HG03442 (cell line): ENCODE measurements at regions not wholly inside any gene's neighbourhood (a gene's known extent, or its start where the extent isn't known, plus 50 kb on each side); places are given as distances from the start of the nearest gene placed in this dataset.
"Not testable (repeated sequence)": the region's sequence is repeated elsewhere in the genome, so short reads cannot be mapped to it uniquely, and the experiment has no call there.

ENCODE experiments used
- ATAC-seq: cut with Tn5 transposase; IDR thresholded peaks from one replicate; pipeline ENCODE4 v1.9.1; 2021; ENCODE audit warnings: mild to moderate bottlenecking, moderate library complexity; ENCODE audit not compliant: unreplicated experiment

DNA sequence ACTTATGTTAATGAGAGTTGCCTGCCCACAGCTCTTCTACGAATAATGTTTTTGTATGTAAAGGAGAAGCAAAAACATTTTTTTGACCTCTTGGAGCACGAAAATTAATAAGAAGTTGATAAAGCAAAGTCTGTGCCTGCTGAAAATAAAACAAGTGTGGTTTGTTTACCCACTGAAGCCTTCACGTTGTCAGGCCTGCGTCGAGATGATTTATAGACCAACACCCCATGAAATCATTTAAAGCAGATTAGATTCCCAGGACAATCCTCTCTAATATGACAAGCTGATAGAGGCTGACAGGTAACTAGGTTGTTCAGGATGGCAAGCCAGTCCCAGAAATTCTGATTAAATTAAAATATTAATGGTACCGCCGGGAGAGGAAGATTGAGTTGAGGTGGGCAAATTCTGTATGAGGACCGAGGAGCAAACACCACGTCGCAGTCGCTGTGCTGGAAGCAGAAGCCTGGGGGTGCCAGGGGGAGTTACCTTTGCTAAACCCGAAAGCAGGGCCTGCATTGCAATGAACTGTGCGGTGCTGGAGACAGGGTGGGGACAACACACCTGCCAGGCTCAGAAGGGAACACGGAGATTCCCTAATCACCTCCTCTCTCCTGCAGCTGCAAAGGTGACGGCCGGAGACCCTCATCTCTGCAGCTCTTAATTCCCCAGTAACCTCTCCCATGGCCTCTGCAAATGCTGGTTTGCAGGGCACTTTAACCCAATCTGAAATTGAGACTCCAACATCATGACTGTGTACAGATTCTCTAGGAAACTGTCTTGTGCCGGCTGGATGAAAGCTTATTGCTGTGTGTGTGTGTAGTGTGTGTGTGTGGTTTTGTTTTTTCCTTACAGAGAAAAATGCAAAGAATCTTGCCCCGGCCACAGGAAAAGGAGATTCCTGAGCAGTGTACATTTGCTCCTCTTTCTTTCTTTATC, 2805.9 kb downstream of the RPIA start:
- ATAC-seq: not testable (repeated sequence)

DNA sequence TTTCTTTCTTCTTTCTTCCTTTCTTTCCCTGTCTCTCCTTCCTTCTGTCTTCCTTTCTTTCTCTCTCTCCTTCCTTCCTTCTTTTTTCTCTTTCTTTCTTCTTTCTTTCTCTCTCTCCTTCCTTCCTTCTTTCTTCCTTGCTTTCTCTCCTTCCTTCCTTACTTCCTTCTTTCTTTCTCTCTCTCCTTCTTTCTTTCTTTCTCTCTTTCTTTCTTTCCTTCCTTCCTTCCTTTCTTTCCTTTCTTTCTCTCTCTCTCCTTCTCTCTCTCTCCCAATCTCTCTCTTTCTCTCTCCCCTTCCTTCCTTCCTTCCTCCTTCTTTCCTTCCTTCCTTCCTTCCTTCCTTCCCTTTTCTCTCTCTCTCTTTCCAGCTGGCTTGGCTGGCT, 2806.6 kb downstream of the RPIA start:
- ATAC-seq: not testable (repeated sequence)

DNA sequence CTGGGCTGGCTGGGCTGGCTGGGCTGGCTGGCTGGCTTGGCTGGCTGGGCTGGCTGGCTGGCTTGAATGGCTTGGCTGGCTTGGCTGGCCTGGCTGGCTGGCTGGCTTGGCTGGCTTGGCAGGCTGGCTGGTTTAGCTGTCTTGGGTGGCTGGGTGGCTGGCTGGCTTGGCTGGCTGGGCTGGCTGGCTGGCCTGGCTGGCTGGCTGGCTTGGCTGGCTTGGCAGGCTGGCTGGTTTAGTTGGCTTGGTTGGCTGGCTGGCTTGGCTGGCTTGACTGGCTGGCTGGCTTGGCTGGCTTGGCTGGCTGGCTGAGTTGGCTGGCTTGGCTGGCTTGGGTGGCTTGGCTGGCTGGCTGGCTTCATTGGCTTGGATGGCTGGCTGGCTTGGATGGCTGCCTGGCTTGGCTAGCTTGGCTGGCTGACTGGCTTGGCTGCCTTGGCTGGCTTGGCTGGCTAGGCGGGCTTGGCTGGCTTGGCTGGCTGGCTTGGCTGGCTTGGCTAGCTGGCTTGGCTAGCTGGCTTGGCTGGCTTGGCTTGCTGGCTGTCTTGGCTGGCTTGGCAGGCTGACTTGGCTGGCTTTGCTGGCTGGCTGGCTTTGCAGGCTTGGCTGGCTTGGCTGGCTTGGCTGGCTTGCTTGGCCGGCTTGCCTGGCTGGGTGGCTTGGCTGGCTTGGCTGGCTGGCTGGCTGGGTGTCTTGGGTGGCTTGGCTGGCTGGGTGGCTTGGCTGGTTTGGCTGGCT, 2807.2 kb downstream of the RPIA start:
- ATAC-seq: not testable (repeated sequence)

DNA sequence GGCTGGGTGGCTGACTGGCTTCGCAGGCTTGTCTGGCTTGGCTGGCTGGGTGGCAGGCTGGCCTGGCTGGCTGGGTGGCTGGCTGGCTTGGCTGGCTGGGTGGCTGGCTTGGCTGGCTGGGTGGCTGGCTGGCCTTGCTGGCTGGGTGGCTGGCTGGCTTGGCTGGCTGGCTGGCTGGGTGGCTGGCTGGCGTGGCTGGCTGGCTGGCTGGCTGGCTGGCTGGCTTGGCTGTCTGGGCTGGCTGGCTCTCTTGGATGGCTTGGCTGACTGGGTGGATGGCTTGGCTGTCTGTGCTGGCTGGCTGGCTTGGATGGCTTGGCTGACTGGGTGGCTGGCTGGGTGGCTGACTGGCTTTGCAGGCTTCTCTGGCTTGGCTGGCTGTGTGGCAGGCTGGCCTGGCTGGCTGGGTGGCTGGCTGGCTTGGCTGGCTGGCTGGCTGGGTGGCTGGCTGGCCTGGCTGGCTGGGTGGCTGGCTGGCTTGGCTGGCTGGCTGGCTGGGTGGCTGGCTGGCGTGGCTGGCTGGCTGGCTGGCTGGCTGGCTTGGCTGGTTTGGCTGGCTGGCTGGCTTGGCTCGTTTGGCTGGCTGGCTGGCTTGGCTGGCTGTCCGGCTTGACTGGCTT, 2808.1 kb downstream of the RPIA start:
- not testable (repeated sequence) for ATAC-seq

DNA sequence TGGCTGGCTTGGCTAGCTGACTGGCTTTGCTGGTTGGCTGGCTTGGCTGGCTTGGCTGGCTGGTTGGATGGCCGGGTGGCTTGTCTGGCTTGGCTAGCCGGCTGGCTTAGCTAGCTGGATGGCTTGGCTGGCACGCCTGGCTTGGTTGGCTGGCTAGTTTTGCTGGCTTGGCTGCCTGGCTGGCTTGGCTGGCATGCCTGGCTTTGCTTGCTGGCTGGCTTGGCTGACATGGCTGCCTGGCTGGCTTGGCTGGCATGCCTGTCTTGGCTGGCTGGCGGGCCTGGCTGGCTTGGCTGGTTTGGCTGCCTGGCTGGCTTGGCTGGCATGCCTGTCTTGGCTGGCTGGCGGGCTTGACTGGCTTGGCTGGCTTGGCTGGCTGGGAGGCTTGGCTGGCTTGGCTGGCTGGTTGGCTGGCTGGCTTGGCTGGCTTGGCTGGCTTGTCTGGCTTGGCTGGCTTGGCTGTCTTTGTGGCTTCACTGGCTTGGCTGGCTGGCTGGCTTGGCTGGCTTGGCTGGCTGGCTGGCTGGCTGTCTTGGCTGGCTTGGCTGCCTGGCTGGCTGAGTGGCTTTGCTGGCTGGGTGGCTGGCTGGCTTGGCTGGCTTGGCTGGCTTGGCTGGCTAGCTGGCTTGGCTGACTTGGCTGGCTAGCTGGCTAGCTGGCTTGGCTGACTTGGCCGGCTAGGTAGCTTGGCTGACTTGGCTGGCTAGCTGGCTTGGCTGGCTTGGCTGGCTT, 2808.9 kb downstream of the RPIA start:
- not testable (repeated sequence) for ATAC-seq

DNA sequence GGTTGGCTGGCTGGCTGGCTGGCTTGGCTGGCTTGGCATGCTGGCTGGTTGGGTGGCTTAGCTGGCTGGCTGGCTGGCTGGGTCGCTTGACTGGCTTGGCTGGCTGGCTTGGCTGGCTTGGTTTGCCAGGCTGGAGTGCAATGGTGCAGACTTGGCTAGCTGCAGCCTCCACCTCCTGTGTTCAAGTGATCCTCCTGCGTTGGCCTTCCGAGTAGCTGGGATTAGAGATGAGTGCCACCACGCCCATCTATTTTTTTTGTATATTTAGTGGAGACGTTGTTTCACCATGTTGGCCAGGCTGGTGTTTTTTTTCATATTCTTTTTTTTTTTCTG, 2809.5 kb downstream of the RPIA start:
- not testable (repeated sequence) for ATAC-seq

DNA sequence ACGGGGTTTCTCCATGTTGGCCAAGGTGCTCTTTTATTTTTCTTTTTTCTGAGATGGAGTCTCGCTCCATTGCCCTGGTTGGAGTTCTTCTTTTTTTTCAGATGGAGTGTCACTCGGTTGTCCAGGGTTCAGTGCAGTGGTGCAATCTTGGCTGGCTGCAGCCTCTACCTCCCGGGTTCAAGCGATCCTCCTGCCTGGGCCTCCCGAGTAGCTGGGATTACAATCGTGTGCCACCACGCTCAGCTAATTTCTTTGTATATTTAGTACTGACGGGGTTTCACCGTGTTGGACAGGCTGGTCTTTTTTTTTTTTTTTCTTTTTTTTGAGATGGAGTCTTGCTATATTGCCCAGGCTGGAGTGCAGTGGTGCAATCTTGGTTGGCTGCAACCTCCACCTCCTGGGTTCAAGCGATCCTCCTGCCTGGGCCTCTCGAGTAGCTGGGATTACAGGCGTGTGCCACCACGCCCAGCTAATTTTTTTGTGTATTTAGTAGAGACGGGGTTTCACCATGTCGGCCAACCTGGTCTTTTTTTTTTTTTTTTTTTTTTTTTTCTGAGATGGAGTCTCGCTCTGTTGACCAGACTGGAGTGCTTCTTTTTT, 2810.1 kb downstream of the RPIA start:
- ATAC-seq: not testable (repeated sequence)

DNA sequence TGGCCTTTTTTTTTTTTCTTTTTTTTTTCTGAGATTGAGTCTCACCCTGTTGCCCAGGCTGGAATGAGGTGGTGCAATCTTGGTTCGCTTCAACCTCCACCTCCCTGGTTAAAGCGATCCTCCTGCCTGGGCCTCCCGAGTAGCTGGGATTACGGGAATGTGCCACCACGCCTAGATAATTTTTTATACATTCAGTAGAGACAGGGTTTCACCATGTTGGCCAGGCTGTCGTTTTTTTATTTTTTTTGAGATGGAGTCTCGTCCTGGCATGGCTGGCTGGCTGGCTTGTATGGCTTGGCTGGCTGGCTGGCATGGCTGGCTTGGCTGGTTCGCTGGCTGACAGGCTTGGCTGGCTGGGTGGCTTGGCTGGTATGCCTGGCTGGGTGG, 2812.1 kb downstream of the RPIA start:
- not testable (repeated sequence) for ATAC-seq

DNA sequence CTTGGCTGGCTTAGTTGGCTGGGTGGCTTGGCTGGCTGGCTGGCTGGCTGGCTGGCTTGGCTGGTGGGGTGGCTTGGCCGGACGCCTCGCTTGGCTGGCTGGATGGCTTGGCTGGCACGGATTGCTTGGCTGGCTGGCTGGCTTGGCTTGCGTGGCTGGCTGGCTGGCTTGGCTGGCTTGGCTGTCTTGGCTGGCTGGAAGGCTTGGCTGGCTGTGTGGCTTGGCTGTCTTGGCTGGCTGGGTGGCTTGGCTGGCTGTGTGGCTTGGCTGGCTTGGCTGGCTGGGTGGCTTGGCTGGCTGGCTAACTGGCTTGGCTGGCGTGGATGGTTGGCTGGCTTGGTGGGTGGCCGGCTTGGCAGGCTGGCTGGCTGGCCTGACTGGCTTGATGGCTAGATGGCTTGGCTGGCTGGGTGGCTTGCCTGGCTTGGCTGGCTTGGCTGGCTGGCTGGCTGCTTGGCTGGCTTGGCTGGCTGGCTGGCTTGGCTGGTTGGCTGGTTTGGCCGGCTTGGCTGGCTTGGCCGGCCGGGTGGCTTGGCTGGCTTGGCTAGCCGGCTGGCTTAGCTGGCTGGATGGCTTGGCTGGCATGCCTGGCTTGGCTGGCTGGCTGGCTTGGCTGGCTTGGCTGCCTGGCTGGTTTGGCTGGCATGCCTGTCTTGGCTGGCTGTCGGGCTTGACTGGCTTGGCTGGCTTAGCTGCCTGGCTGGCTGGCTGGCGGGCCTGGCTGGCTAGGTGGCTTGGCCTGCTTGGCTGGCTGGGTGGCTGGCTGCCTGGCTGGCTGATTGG, 2812.7 kb downstream of the RPIA start:
- ATAC-seq: not testable (repeated sequence)

DNA sequence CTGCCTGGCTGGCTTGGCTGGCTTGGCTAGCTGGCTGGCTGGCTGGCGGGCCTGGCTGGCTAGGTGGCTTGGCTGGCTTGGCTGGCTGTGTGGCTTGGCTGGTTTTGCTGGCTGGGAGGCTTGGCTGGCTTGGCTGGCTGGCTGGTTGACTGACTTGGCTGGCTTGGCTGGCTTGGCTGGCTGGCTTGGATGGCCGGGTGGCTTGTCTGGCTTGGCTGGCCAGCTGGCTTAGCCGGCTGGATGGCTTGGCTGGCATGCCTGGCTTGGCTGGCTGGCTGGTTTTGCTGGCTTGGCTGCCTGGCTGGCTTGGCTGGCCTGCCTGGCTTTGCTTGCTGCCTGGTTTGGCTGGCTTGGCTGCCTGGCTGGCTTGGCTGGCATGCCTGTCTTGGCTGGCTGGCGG, 2817.3 kb downstream of the RPIA start:
- ATAC-seq: not testable (repeated sequence)

DNA sequence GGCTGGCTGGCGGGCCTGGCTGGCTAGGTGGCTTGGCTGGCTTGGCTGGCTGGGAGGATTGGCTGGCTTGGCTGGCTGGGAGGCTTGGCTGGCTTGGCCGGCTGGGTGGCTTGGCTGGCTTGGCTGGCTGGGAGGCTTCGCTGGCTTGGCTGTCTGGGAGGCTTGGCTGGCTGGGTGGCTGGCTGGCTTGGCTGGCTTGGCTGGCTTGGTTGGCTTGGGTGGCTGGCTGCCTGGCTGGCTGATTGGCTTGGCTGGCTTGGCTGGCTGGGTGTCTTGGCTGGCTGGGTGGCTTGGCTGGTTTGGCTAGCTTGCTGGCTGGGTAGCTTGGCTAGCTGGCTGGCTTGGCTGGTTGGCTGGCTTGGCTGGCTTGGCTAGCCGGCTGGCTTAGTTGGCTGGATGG, 2817.8 kb downstream of the RPIA start:
- not testable (repeated sequence) for ATAC-seq

DNA sequence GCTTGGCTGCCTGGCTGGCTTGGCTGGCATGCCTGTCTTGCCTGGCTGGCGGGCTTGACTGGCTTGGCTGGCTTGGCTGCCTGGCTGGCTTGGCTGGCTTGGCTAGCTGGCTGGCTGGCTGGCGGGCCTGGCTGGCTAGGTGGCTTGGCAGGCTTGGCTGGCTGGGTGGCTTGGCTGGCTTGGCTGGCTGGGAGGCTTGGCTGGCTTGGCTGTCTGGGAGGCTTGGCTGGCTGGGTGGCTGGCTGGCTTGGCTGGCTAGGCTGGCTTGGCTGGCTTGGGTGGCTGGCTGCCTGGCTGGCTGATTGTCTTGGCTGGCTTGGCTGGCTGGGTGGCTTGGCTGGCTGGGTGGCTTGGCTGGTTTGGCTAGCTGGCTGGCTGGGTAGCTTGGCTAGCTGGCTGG, 2819.7 kb downstream of the RPIA start:
- ATAC-seq: not testable (repeated sequence)

DNA sequence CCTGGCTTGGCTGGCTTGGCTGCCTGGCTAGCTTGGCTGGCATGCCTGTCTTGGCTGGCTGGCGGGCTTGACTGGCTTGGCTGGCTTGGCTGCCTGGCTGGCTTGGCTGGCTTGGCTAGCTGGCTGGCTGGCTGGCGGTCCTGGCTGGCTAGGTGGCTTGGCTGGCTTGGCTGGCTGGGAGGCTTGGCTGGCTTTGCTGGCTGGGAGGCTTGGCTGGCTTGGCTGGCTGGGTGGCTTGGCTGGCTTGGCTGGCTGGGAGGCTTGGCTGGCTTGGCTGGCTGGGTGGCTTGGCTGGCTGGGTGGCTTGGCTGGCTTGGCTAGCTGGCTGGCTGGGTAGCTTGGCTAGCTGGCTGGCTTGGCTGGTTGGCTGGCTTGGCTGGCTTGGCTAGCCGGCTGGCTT, 2824.5 kb downstream of the RPIA start:
- not testable (repeated sequence) for ATAC-seq

DNA sequence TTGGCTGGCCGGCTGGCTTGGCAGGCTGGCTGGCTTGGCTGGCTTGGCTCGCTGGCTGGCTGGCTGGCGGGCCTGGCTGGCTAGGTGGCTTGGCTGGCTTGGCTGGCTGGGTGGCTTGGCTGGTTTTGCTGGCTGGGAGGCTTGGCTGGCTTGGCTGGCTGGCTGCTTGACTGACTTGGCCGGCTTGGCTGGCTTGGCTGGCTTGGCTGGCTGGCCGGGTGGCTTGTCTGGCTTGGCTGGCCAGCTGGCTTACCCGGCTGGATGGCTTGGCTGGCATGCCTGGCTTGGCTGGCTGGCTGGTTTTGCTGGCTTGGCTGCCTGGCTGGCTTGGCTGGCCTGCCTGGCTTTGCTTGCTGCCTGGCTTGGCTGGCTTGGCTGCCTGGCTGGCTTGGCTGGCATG, 2825.2 kb downstream of the RPIA start:
- ATAC-seq: not testable (repeated sequence)

DNA sequence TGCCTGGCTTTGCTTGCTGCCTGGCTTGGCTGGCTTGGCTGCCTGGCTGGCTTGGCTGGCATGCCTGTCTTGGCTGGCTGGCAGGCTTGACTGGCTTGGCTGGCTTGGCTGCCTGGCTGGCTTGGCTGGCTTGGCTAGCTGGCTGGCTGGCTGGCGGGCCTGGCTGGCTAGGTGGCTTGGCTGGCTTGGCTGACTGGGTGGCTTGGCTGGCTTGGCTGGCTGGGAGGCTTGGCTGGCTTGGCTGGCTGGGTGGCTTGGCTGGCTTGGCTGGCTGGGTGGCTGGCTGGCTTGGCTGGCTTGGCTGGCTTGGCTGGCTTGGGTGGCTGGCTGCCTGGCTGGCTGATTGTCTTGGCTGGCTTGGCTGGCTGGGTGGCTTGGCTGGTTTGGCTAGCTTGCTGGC, 2826.4 kb downstream of the RPIA start:
- ATAC-seq: not testable (repeated sequence)

DNA sequence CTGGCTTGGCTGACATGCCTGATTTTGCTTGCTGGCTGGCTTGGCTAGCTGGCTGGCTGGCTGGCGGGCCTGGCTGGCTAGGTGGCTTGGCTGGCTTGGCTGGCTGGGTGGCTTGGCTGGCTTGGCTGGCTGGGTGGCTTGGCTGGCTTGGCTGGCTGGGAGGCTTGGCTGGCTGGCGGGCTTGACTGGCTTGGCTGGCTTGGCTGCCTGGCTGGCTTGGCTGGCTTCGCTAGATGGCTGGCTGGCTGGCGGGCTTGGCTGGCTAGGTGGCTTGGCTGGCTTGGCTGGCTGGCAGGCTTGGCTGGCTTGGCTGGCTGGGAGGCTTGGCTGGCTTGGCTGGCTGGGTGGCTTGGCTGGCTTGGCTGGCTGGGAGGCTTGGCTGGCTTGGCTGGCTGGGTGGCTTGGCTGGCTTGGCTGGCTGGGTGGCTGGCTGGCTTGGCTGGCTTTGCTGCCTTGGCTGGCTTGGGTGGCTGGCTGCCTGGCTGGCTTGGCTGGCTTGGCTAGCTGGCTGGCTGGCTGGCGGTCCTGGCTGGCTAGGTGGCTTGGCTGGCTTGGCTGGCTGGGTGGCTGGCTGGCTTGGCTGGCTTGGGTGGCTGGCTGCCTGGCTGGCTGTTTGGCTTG, 2827.0 kb downstream of the RPIA start:
- ATAC-seq: not testable (repeated sequence)

DNA sequence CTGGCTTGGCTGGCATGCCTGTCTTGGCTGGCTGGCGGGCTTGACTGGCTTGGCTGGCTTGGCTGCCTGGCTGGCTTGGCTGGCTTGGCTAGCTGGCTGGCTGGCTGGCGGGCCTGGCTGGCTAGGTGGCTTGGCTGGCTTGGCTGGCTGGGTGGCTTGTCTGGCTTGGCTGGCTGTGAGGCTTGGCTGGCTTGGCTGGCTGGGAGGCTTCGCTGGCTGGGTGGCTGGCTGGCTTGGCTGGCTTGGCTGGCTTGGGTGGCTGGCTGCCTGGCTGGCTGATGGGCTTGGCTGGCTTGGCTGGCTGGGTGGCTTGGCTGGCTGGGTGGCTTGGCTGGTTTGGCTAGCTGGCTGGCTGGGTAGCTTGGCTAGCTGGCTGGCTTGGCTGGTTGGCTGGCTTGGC, 2827.9 kb downstream of the RPIA start:
- not testable (repeated sequence) for ATAC-seq

DNA sequence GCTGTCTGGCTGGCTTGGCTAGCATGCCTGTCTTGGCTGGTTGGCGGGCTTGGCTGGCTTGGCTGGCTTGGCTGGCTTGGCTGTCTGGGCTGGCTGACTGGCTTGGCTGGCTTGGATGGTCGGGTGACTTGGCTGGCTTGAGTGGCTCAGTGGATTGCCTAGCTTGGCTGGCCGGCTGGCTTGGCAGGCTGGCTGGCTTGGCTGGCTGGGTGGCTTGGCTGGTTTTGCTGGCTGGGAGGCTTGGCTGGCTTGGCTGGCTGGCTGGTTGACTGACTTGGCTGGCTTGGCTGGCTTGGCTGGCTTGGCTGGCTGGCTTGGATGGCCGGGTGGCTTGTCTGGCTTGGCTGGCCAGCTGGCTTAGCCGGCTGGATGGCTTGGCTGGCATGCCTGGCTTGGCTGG, 2828.4 kb downstream of the RPIA start:
- not testable (repeated sequence) for ATAC-seq

DNA sequence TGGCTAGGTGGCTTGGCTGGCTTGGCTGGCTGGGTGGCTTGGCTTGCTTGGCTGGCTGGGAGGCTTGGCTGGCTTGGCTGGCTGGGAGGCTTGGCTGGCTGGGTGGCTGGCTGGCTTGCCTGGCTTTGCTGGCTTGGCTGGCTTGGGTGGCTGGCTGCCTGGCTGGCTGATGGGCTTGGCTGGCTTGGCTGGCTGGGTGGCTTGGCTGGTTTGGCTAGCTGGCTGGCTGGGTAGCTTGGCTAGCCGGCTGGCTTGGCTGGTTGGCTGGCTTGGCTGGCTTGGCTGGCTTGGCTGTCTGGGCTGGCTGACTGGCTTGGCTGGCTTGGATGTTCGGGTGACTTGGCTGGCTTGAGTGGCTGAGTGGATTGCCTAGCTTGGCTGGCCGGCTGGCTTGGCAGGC, 2829.1 kb downstream of the RPIA start:
- ATAC-seq: not testable (repeated sequence)
